Astrocyte (in vitro differentiated cells and primary cell): ENCODE measurements at regions not wholly inside any gene's neighbourhood (a gene's known extent, or its start where the extent isn't known, plus 50 kb on each side); places are given as distances from the start of the nearest gene placed in this dataset.

Experiments used
- DNase-seq: peaks from one replicate; pipeline ENCODE4 v3.0.0-alpha.2; 2010; ENCODE audit warnings: low read depth
- FAIRE-seq: peaks from 2 replicates; lab custom pipeline; 2011; peaks lifted over from hg19 to GRCh38; lab: Jason Lieb, UNC
- H2AFZ ChIP-seq: 2 replicates; pipeline ENCODE4 v1.6.0; 2012; ENCODE audit warnings: low read depth, low read length, inconsistent platforms
- H3K27ac ChIP-seq: 2 replicates; pipeline ENCODE4 v1.5.1; 2011; ENCODE audit warnings: low read depth, low read length, inconsistent platforms
- H3K27me3 ChIP-seq: 2 replicates; pipeline ENCODE4 v1.6.0; 2011; ENCODE audit warnings: low read length, inconsistent platforms; ENCODE audit not compliant: insufficient read depth
- H3K36me3 ChIP-seq: 2 replicates; pipeline ENCODE4 v1.5.1; 2011; ENCODE audit warnings: low read length, inconsistent platforms; ENCODE audit not compliant: insufficient read depth
- H3K4me1 ChIP-seq: 2 replicates; pipeline ENCODE4 v1.5.1; 2011; ENCODE audit warnings: low read length, inconsistent platforms; ENCODE audit not compliant: insufficient read depth
- H3K4me2 ChIP-seq: 2 replicates; pipeline ENCODE4 v1.6.0; 2012; ENCODE audit warnings: low read length, inconsistent platforms
- H3K4me3 ChIP-seq: 2 replicates; pipeline ENCODE4 v1.5.1; 2011; ENCODE audit warnings: low read depth, mild to moderate bottlenecking, low read length, inconsistent platforms; ENCODE audit not compliant: insufficient read depth
- H3K79me2 ChIP-seq: 2 replicates; pipeline ENCODE4 v1.6.0; 2012; ENCODE audit warnings: mild to moderate bottlenecking, low read length, inconsistent platforms; ENCODE audit not compliant: insufficient read depth
- H3K9ac ChIP-seq: 2 replicates; pipeline ENCODE4 v1.6.0; 2012; ENCODE audit warnings: mild to moderate bottlenecking, low read length, inconsistent platforms
- H3K9me3 ChIP-seq: 2 replicates; pipeline ENCODE4 v1.5.1; 2012; ENCODE audit warnings: low read depth, mild to moderate bottlenecking, low read length, inconsistent platforms; ENCODE audit not compliant: insufficient read depth
- H4K20me1 ChIP-seq: 2 replicates; pipeline ENCODE4 v1.6.0; 2012; ENCODE audit warnings: low read length, inconsistent platforms; ENCODE audit not compliant: insufficient read depth
- H3K27ac Mint-ChIP-seq: one replicate; pipeline ENCODE4 v1.8.0; 2021; ENCODE audit warnings: mild to moderate bottlenecking, mixed read lengths; ENCODE audit not compliant: unreplicated experiment
- H3K27me3 Mint-ChIP-seq: one replicate; pipeline ENCODE4 v1.8.0; 2021; ENCODE audit warnings: low read depth, mixed read lengths; ENCODE audit not compliant: unreplicated experiment
- H3K36me3 Mint-ChIP-seq: one replicate; pipeline ENCODE4 v1.8.0; 2021; ENCODE audit warnings: low read depth, mixed read lengths; ENCODE audit not compliant: unreplicated experiment
- H3K4me1 Mint-ChIP-seq: one replicate; pipeline ENCODE4 v1.8.0; 2021; ENCODE audit warnings: low read depth, mixed read lengths; ENCODE audit not compliant: unreplicated experiment
- H3K4me3 Mint-ChIP-seq: one replicate; pipeline ENCODE4 v1.8.0; 2021; ENCODE audit warnings: mild to moderate bottlenecking, moderate library complexity, mixed read lengths; ENCODE audit not compliant: unreplicated experiment
- H3K9me3 Mint-ChIP-seq: one replicate; pipeline ENCODE4 v1.8.0; 2021; ENCODE audit warnings: mild to moderate bottlenecking, mixed read lengths; ENCODE audit not compliant: unreplicated experiment
- EZH2 ChIP-seq: IDR thresholded peaks from 2 replicates; pipeline ENCODE4 v1.6.1; 2012; ENCODE audit warnings: mild to moderate bottlenecking, low read length, inconsistent platforms; ENCODE audit not compliant: insufficient read depth
- TF ChIP-seq, protein P1 (sequence below): IDR thresholded peaks from 2 replicates; pipeline ENCODE4 v1.5.1; 2011; ENCODE audit warnings: low read depth, mild to moderate bottlenecking, inconsistent platforms, low read length, moderate library complexity; ENCODE audit not compliant: insufficient read depth

GRCh38 chr14:43677581-43677980 lies 829.5 kb downstream of the FSCB start:
- Mint-ChIP-seq H3K4me1 (peaks cover 4% of the 10 kb centered on the region), H3K27ac (no peak overlapping the region), H3K4me3 (no peak overlapping the region), H3K9me3 (peaks cover 1% of the 10 kb centered on the region), H3K27me3 (no peaks in the 10 kb centered on the region), H3K36me3 (no peaks in the 10 kb centered on the region)
- Histone ChIP-seq H3K9ac (no peak overlapping the region), H3K9me3 (no peaks in the 10 kb centered on the region), H3K27me3 (no peaks in the 10 kb centered on the region), H3K27ac (no peak overlapping the region), H3K4me1 (no peaks in the 10 kb centered on the region), H3K79me2 (no peaks in the 10 kb centered on the region), H2AFZ (no peak overlapping the region), H3K4me3 (no peak overlapping the region), H4K20me1 (no peaks in the 10 kb centered on the region), H3K4me2 (no peak overlapping the region), H3K36me3 (no peaks in the 10 kb centered on the region)
- TF ChIP-seq EZH2 = no peak
- TF ChIP-seq, protein P1, sequence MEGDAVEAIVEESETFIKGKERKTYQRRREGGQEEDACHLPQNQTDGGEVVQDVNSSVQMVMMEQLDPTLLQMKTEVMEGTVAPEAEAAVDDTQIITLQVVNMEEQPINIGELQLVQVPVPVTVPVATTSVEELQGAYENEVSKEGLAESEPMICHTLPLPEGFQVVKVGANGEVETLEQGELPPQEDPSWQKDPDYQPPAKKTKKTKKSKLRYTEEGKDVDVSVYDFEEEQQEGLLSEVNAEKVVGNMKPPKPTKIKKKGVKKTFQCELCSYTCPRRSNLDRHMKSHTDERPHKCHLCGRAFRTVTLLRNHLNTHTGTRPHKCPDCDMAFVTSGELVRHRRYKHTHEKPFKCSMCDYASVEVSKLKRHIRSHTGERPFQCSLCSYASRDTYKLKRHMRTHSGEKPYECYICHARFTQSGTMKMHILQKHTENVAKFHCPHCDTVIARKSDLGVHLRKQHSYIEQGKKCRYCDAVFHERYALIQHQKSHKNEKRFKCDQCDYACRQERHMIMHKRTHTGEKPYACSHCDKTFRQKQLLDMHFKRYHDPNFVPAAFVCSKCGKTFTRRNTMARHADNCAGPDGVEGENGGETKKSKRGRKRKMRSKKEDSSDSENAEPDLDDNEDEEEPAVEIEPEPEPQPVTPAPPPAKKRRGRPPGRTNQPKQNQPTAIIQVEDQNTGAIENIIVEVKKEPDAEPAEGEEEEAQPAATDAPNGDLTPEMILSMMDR = no peak
- FAIRE-seq = no peak
- no peak for DNase-seq

DNA sequence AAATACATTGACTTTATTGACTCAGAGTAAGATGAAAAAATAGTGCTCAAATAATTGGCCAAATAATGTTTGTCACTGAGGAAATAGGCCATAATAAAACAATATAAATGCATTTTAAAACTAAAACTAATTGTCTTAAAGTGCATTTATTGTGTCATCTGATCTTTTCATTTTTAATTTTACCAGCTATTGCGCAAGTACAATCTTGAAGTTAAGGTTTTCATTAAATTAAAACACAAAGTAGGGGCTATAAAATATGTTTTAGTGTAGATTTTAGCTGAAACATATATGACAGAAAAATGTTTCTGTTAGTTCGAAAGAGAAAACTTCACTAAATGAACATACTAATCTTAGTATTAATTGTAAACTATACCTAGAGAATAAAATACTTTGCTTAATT lies 832.8 kb downstream of the FSCB start:
- TF ChIP-seq, protein P1 = no peak
- TF ChIP-seq EZH2 = no peak

GRCh38 chr14:43671716-43672485 lies 835.2 kb downstream of the FSCB start:
- no peak for FAIRE-seq
- no peaks in the 10 kb centered on the region for H3K27me3 ChIP-seq
- H3K27ac ChIP-seq = no peak overlapping the region
- no peaks in the 10 kb centered on the region for H3K9me3 ChIP-seq
- H3K4me1 Mint-ChIP-seq = peaks cover 2% of the 10 kb centered on the region
- no peaks in the 10 kb centered on the region for H4K20me1 ChIP-seq
- H3K9ac ChIP-seq = no peak overlapping the region
- H3K36me3 Mint-ChIP-seq = no peaks in the 10 kb centered on the region
- no peak overlapping the region for H3K27ac Mint-ChIP-seq
- no peaks in the 10 kb centered on the region for H3K27me3 Mint-ChIP-seq
- H3K4me3 ChIP-seq = no peak overlapping the region
- no peak for TF ChIP-seq EZH2
- TF ChIP-seq, protein P1 = no peak
- no peak for DNase-seq
- no peaks in the 10 kb centered on the region for H3K79me2 ChIP-seq
- H3K4me3 Mint-ChIP-seq = no peak overlapping the region
- no peak overlapping the region for H2AFZ ChIP-seq
- no peaks in the 10 kb centered on the region for H3K4me1 ChIP-seq
- H3K4me2 ChIP-seq = no peak overlapping the region
- peaks cover 1% of the 10 kb centered on the region for H3K9me3 Mint-ChIP-seq
- H3K36me3 ChIP-seq = no peaks in the 10 kb centered on the region

More for the DNA sequence above, 832.8 kb downstream of the FSCB start:
- no peak overlapping the region for H3K4me2 ChIP-seq
- H3K27me3 ChIP-seq = no peaks in the 10 kb centered on the region
- no peaks in the 10 kb centered on the region for H3K4me1 ChIP-seq
- no peak overlapping the region for H3K4me3 Mint-ChIP-seq
- no peaks in the 10 kb centered on the region for H3K36me3 Mint-ChIP-seq
- no peak overlapping the region for H3K27ac ChIP-seq
- H3K36me3 ChIP-seq = no peaks in the 10 kb centered on the region
- DNase-seq = no peak
- H3K9me3 ChIP-seq = no peaks in the 10 kb centered on the region
- no peak overlapping the region for H3K4me3 ChIP-seq
- H3K9ac ChIP-seq = no peak overlapping the region
- no peak overlapping the region for H2AFZ ChIP-seq
- no peaks in the 10 kb centered on the region for H4K20me1 ChIP-seq
- H3K79me2 ChIP-seq = no peaks in the 10 kb centered on the region
- H3K27ac Mint-ChIP-seq = no peak overlapping the region
- no peak for FAIRE-seq
- H3K4me1 Mint-ChIP-seq = peaks cover 4% of the 10 kb centered on the region
- peaks cover 1% of the 10 kb centered on the region for H3K9me3 Mint-ChIP-seq
- no peaks in the 10 kb centered on the region for H3K27me3 Mint-ChIP-seq
